Pancreas (tissue), 10 donors: ENCODE measurements at regions not wholly inside any gene's neighbourhood (a gene's known extent, or its start where the extent isn't known, plus 50 kb on each side); places are given as distances from the start of the nearest gene placed in this dataset.
"Not testable (repeated sequence)": the region's sequence is repeated elsewhere in the genome, so short reads cannot be mapped to it uniquely, and the experiment has no call there.

Experiments used
- ATAC-seq, 4 donors: fragments of 200-7000 bp; cut with Tn5 transposase; one replicate each; pipeline versions ENCODE4 v1.8.0 to v1.9.1; 2020; ENCODE audit warnings: mild to moderate bottlenecking in 4 of 4, moderate library complexity in 4 of 4
- DNase-seq, 6 donors: peaks; one replicate each; pipeline ENCODE4 v3.0.0-alpha.2; 2020
- FAIRE-seq: peaks from 2 replicates; lab custom pipeline; 2012; peaks lifted over from hg19 to GRCh38; lab: Jason Lieb, UNC
- H3K27ac ChIP-seq, 4 donors: fragments of 200-600 bp; sonication (generic); 1 replicate in 3 of 4; 2 replicates in 1 of 4; pipeline versions ENCODE4 v1.5.0 to v1.8.0; 2020
- H3K27me3 ChIP-seq, 4 donors: fragments of 200-600 bp; one replicate each; pipeline ENCODE4 v1.8.0; 2021
- H3K36me3 ChIP-seq, 3 donors: fragments of 200-600 bp; sonication (generic) in 1 of 3; one replicate each; pipeline versions ENCODE4 v1.5.0 to v1.8.0; 2020 to 2021
- H3K4me1 ChIP-seq, 3 donors: fragments of 200-600 bp; one replicate each; pipeline ENCODE4 v1.8.0; 2021
- H3K4me3 ChIP-seq, 4 donors: fragments of 200-600 bp; sonication (generic) in 2 of 4; one replicate each; pipeline versions ENCODE4 v1.5.0 to v1.8.0; 2020 to 2021
- H3K9me3 ChIP-seq, 4 donors: fragments of 200-600 bp; one replicate each; pipeline ENCODE4 v1.8.0; 2021
- WGBS, 2 donors: extraction: QIAGEN DNeasy Blood & Tissue Kit; methylation state at CpG; one replicate each; pipeline ENCODE4 v1.1.7; 2013; 5-methylcytosine and 5-hydroxymethylcytosine counted together
- intact Hi-C, 3 donors: fragments of 100-400 bp; cut with DNase I; formaldehyde crosslinking; loops; one replicate each; pipeline versions ENCODE4 v1.11.1 to v1.14.2; 2022
- TF ChIP-seq, protein P1 (sequence below), 4 donors: fragments of 200-600 bp; sonication (generic) in 3 of 4; IDR thresholded peaks; one replicate each; pipeline versions ENCODE4 v1.5.0 to v1.8.0; 2021; ENCODE audit warnings: antibody characterized with exemption in 4 of 4
- donor health status: healthy with polysubstance abuse.
- donor health status: DM: no; HTN: no; CAD: no; lungs with moderate emphysema.
- donor health status: DM: no; HTN: no; CAD: no.
- donor health status: control.
- donor health status: control.
- donor health status: Bipolar disorder and iron deficiency.
- donor health status: DM: yes; HTN: yes; CAD: no.
- donor health status: DM: no; HTN: no; CAD: no.
- donor health status: DM: no; HTN: no; CAD: no.
- donor health status: DM: yes; HTN: yes; CAD: no.

DNA sequence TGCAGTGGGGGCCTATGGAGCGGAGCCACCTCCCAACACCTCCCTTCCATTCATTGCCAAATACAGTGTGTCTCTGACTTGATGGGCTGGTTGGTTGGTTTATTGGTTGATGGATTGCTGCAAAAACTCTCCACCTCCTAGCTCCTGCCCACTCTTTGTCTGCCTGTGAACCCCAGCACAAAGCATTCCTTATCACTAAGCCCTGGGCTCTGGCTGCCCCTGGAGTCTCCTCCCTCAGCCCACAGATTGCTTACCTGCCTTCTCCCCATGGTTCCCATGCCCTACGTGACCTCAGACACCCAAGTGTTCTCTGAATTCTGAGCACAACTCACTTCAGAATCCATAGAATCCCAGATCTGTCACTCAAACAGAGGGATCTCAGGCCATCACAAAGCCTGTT lies 139.1 kb upstream of the TPM1 start:
- H3K27ac ChIP-seq = peak overlapping the region in 2 of 4 donors; percentile 14 to 42
- no peaks in the 10 kb centered on the region for H3K9me3 ChIP-seq
- TF ChIP-seq, protein P1, sequence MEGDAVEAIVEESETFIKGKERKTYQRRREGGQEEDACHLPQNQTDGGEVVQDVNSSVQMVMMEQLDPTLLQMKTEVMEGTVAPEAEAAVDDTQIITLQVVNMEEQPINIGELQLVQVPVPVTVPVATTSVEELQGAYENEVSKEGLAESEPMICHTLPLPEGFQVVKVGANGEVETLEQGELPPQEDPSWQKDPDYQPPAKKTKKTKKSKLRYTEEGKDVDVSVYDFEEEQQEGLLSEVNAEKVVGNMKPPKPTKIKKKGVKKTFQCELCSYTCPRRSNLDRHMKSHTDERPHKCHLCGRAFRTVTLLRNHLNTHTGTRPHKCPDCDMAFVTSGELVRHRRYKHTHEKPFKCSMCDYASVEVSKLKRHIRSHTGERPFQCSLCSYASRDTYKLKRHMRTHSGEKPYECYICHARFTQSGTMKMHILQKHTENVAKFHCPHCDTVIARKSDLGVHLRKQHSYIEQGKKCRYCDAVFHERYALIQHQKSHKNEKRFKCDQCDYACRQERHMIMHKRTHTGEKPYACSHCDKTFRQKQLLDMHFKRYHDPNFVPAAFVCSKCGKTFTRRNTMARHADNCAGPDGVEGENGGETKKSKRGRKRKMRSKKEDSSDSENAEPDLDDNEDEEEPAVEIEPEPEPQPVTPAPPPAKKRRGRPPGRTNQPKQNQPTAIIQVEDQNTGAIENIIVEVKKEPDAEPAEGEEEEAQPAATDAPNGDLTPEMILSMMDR (IDR thresholded peaks at IDR 0.05) = no peak
- 58 to 64% methylated on average over 2 of the region's 2 CpGs for WGBS, 2 donors
- H3K36me3 ChIP-seq = no peaks in the 10 kb centered on the region
- FAIRE-seq (no peak), DNase-seq (no peak), ATAC-seq (peak in 3 of 4 donors; percentile 19 to 45 (median 24))
- H3K27me3 ChIP-seq = no peaks in the 10 kb centered on the region
- peaks cover 8 to 15% (median 9%) of the 10 kb centered on the region in 3 donors for H3K4me1 ChIP-seq
- intact Hi-C loops = loop anchor here in 1 of 3 donors (10.0 kb wide), 1 partner anchor 141 kb away; the partner anchor contains the start of gene TPM1
- no peak overlapping the region for H3K4me3 ChIP-seq

DNA sequence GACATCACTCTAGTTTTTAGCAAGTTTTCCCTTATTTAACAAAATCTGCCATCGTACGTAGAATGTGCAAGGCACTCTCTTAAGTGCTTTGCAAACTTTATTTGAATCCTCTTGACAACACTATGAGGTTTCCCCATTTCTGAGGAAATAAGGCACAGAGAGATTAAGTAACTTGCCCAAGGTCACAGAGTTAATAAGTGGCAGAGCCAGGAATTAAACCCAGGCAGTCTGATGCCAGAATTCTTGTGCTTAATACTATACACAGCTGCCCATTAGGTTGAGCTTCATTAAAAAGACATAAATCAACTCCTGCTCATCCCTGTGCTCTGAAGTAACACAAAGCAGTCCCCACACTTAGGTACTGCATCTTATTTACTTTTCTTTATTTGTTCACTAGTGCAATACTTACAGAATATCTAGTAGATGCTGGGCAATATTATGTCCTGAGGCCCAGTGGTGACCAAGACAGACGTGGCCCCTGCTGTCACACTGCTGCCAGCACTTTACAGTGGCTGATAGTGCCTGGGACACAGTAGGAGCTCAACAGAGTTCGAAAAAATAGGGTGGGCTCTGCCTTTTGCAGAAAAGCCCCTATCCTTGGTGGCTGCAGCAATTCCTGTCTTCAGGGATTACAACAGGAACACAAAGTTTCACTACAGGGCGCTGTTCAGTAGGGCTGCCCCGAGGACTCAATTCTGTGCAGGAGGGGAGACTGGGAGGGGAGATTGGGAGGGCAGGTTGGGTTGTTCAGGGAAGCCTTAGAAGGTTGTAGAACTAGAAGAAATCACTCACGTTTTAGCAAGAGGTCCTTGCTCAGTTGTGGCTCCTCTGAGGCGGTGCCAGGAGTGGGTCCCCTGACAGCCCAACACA lies 138.3 kb upstream of the TPM1 start:
- TF ChIP-seq, protein P1 (IDR thresholded peaks at IDR 0.05) = no peak
- 45 to 56% methylated on average over 8 of the region's 8 CpGs for WGBS, 2 donors
- Histone ChIP-seq H3K4me1 (peaks cover 8 to 15% (median 9%) of the 10 kb centered on the region in 3 donors), H3K36me3 (no peaks in the 10 kb centered on the region), H3K9me3 (no peaks in the 10 kb centered on the region), H3K4me3 (no peak overlapping the region), H3K27ac (peak overlapping the region in 1 of 4 donors; percentile 4), H3K27me3 (no peaks in the 10 kb centered on the region)
- FAIRE-seq (no peak), ATAC-seq (peak; percentile 44 to 72 (median 52)), DNase-seq (no peak)
- intact Hi-C loops = loop anchor here in 1 of 3 donors (10.0 kb wide), 1 partner anchor 141 kb away; the partner anchor contains the start of gene TPM1

DNA sequence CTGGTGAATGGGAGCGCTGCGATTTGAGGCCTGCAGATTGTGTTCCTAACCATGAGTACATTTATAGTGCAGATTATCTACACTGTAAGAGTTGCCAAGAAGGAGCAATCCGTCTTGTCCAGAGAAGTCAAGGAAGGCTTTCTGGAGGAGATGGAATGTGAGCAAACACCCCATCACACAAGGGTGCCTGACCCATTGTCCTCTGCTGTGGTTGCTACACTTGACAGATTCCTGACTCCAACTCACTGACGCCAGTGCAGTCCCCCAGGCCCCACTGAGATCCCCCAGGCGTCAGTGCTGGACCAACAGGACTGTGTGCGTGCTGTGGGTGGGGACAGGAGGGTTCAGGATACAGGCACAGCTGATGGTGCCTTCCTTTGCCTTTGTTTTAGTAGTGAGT lies 135.9 kb upstream of the TPM1 start:
- intact Hi-C loops = loop anchor here in 1 of 3 donors (10.0 kb wide), 1 partner anchor 138 kb away; the partner anchor contains the start of gene TPM1
- 81 to 88% methylated on average over 6 of the region's 6 CpGs for WGBS, 2 donors

DNA sequence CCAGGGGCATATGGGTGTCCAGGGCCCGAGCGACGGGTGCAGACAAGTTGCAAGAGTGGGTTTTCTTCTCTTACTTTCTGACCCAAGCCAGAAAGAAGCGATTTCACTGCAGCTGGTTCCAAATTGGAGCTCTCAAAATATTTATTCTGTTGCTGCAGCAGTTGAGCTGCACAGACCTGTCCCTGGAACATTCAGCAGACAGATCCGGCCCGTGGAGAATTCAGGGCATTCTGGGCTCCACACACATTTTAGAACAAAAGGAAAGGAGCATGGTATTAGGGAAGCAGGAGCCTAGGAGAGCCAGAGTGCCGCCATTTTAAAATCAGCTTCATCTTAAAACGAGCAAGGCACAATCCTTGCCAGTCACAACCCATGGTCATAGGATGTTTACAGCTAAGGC lies 135.3 kb upstream of the TPM1 start:
- Histone ChIP-seq H3K27ac (no peak overlapping the region), H3K4me3 (no peak overlapping the region), H3K9me3 (no peaks in the 10 kb centered on the region), H3K4me1 (peaks cover 8 to 15% (median 9%) of the 10 kb centered on the region in 3 donors), H3K27me3 (no peaks in the 10 kb centered on the region), H3K36me3 (no peaks in the 10 kb centered on the region)
- TF ChIP-seq, protein P1 (IDR thresholded peaks at IDR 0.05) = no peak
- WGBS, 2 donors = 67 to 69% methylated on average over 8 of the region's 8 CpGs
- ATAC-seq = no peak
- no peak for DNase-seq
- intact Hi-C loops = loop anchor here in 1 of 3 donors (10.0 kb wide), 1 partner anchor 138 kb away; the partner anchor contains the start of gene TPM1
- FAIRE-seq = no peak

More for the DNA sequence above, 135.9 kb upstream of the TPM1 start:
- DNase-seq (no peak), ATAC-seq (no peak), FAIRE-seq (no peak)
- Histone ChIP-seq H3K36me3 (no peaks in the 10 kb centered on the region), H3K4me1 (peaks cover 8 to 15% (median 9%) of the 10 kb centered on the region in 3 donors), H3K27ac (no peak overlapping the region), H3K4me3 (no peak overlapping the region), H3K27me3 (no peaks in the 10 kb centered on the region), H3K9me3 (no peaks in the 10 kb centered on the region)
- TF ChIP-seq, protein P1 (IDR thresholded peaks at IDR 0.05) = no peak

DNA sequence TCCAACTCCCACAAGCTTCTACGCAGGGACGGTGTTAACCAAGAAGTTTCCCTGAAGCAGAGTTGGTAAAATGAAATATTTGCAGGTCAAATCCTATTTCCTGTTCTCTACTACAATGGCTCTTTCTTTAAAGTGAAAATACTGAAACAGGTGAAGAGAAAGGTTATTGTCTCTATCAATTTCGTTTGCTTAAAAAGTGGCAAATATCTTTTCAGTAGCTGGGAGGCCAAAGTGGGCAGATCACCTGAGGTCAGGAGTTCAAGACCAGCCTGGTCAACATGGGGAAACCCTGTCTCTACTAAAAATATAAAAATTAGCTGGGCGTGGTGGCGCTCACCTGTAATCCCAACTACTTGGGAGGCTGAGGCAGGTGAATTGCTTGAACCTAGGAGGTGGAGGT lies 134.2 kb upstream of the TPM1 start:
- peak overlapping the region in 2 of 4 donors; percentile 50 to 52 for H3K27ac ChIP-seq
- peak in 2 of 4 donors; percentile 6 to 30 for ATAC-seq
- H3K36me3 ChIP-seq, H3K4me3 ChIP-seq, FAIRE-seq, H3K9me3 ChIP-seq, H3K27me3 ChIP-seq, DNase-seq: not testable (repeated sequence)
- H3K4me1 ChIP-seq = peaks cover 8 to 18% (median 9%) of the 10 kb centered on the region in 3 donors
- intact Hi-C loops = loop anchor here in 1 of 3 donors (10.0 kb wide), 1 partner anchor 136 kb away; the partner anchor contains the start of gene TPM1
- WGBS, 2 donors = 74 to 76% methylated on average over 5 of the region's 5 CpGs
